ENCODE measurements at regions not wholly inside any gene's neighbourhood (a gene's known extent, or its start where the extent isn't known, plus 50 kb on each side); places are given as distances from the start of the nearest gene placed in this dataset.

- no peaks in the 10 kb centered on the region for H3K9me1 ChIP-seq (replicated peaks; ENCODE audit: control insufficient read depth, extremely low read depth, insufficient read depth, low read length)
- peak overlapping the region; percentile 7 for H2AFZ ChIP-seq (ENCODE audit: low read depth, low read length)
- ChIA-PET CTCF (no interaction called here), POLR2A (no interaction called here)
- TF ChIP-seq MAX (IDR thresholded peaks at IDR 0.05; ENCODE audit: insufficient read depth, insufficient read length) (no peak), FOS (IDR thresholded peaks at IDR 0.05; ENCODE audit: borderline replicate concordance, insufficient read depth, low read length) (peak; percentile 54), JUN (IDR thresholded peaks at IDR 0.05; ENCODE audit: borderline replicate concordance, insufficient read depth, insufficient read length, low read depth) (no peak), GATA2 (IDR thresholded peaks at IDR 0.05; ENCODE audit: insufficient read depth, insufficient read length, low read depth, low read length) (no peak)
- intact Hi-C loops (cut with micrococcal nuclease) = no loop called here
- H3K36me3 ChIP-seq (ENCODE audit: control insufficient read depth in 2 of 2, extremely low read depth in 1 of 2, insufficient read depth in 2 of 2, low read length in 2 of 2) = no peaks in the 10 kb centered on the region
- no peak overlapping the region for H3K4me2 ChIP-seq (ENCODE audit: insufficient read depth, low read length)
- peaks cover 6% of the 10 kb centered on the region for H3K4me1 ChIP-seq (ENCODE audit: control insufficient read depth, extremely low read depth, insufficient read depth, low read length)
- FAIRE-seq = peak; percentile 78
- no peaks in the 10 kb centered on the region for H3K9me3 ChIP-seq (replicated peaks; ENCODE audit: control insufficient read depth, insufficient read depth, low read length)
- H3K27me3 ChIP-seq (ENCODE audit: control insufficient read depth in 2 of 2, insufficient read depth in 2 of 2, low read length in 2 of 2) = no peaks in the 10 kb centered on the region
- H3K4me3 ChIP-seq (replicated peaks in 1 of 3; ENCODE audit: insufficient read depth in 1 of 3, low read depth in 1 of 3, low read length in 3 of 3) = no peak overlapping the region
- DNase-seq (ENCODE audit: low read depth, low spot score) = peak; percentile 63
- no peaks in the 10 kb centered on the region for H4K20me1 ChIP-seq (replicated peaks; ENCODE audit: control insufficient read depth, extremely low read depth, insufficient read depth, low read length)
- BruUV-seq (replicated peaks) = no TSS peak
- no peaks in the 10 kb centered on the region for H3K79me2 ChIP-seq (ENCODE audit: control insufficient read depth, insufficient read depth, low read length)
- no peak overlapping the region for H3K9ac ChIP-seq (replicated peaks; ENCODE audit: extremely low read depth, insufficient read depth, low read length)
- no peak overlapping the region for H3K27ac ChIP-seq (ENCODE audit: insufficient read depth, low read depth, low read length)
- dilution Hi-C loops (cut with MboI; ENCODE audit: extremely low pct_ligation_motif_present, low sequenced_read_pairs) = no loop called here
Observed at GRCh38 chr3:102053375-102053989, 204.2 kb downstream of the NFKBIZ start.

DNA sequence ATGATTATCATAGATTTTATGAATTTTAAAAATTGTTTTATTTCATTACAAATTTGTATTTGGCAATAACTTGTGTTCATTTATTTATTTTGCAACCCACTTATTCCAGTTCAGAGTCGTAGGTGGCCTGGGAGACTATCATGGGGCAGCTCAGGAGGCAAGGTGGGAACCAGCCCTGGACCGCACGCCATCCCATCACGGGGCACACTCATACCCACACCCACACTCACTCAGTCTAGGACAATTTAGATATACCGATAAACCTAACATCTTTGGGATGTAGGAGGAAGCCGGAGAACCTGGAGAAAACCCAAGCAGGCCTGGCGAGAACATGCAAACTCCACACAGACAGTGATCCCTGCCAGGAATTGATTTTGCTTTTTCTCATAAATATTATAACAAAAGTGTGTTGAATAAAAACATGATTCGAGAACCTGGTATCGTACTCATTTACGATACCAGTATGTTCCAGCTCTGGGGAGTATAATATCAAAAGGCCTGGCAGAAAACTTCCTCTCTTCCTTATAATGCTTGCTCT lies 205.3 kb downstream of the NFKBIZ start:
- Histone ChIP-seq H3K9ac (replicated peaks; ENCODE audit: extremely low read depth, insufficient read depth, low read length) (no peak overlapping the region), H3K4me2 (ENCODE audit: insufficient read depth, low read length) (no peak overlapping the region), H3K9me1 (replicated peaks; ENCODE audit: control insufficient read depth, extremely low read depth, insufficient read depth, low read length) (no peaks in the 10 kb centered on the region), H4K20me1 (replicated peaks; ENCODE audit: control insufficient read depth, extremely low read depth, insufficient read depth, low read length) (no peaks in the 10 kb centered on the region), H3K9me3 (replicated peaks; ENCODE audit: control insufficient read depth, insufficient read depth, low read length) (no peaks in the 10 kb centered on the region), H3K4me3 (replicated peaks in 1 of 3; ENCODE audit: insufficient read depth in 1 of 3, low read depth in 1 of 3, low read length in 3 of 3) (no peak overlapping the region), H3K4me1 (ENCODE audit: control insufficient read depth, extremely low read depth, insufficient read depth, low read length) (peaks cover 6% of the 10 kb centered on the region), H3K27me3 (ENCODE audit: control insufficient read depth in 2 of 2, insufficient read depth in 2 of 2, low read length in 2 of 2) (no peaks in the 10 kb centered on the region), H2AFZ (ENCODE audit: low read depth, low read length) (no peak overlapping the region), H3K27ac (ENCODE audit: insufficient read depth, low read depth, low read length) (no peak overlapping the region), H3K79me2 (ENCODE audit: control insufficient read depth, insufficient read depth, low read length) (no peaks in the 10 kb centered on the region), H3K36me3 (ENCODE audit: control insufficient read depth in 2 of 2, extremely low read depth in 1 of 2, insufficient read depth in 2 of 2, low read length in 2 of 2) (no peaks in the 10 kb centered on the region)
- intact Hi-C loops (cut with micrococcal nuclease) (no loop called here), dilution Hi-C loops (cut with MboI; ENCODE audit: extremely low pct_ligation_motif_present, low sequenced_read_pairs) (no loop called here)
- TF ChIP-seq POLR2AphosphoS5 (IDR thresholded peaks at IDR 0.05; ENCODE audit: insufficient read depth, low read depth, low read length) = no peak
- TF ChIP-seq GATA2 (IDR thresholded peaks at IDR 0.05; ENCODE audit: insufficient read depth, insufficient read length, low read depth, low read length) = no peak
- TF ChIP-seq EZH2 (IDR thresholded peaks at IDR 0.05; ENCODE audit: borderline replicate concordance, low read depth, low read length, severe bottlenecking) = no peak
- no peak for TF ChIP-seq MYC (IDR thresholded peaks at IDR 0.05; ENCODE audit: low read depth, low read length)
- no peak for TF ChIP-seq MAX (IDR thresholded peaks at IDR 0.05; ENCODE audit: insufficient read depth, insufficient read length)
- no peak for TF ChIP-seq FOS (IDR thresholded peaks at IDR 0.05; ENCODE audit: borderline replicate concordance, insufficient read depth, low read length)
- DNase-seq (ENCODE audit: low read depth, low spot score) (no peak), FAIRE-seq (no peak)
- no TSS peak for BruUV-seq (replicated peaks)
- POLR2A ChIA-PET = no interaction called here
- CTCF ChIA-PET = no interaction called here
